ENCODE measurements at regions not wholly inside any gene's neighbourhood (a gene's known extent, or its start where the extent isn't known, plus 50 kb on each side); places are given as distances from the start of the nearest gene placed in this dataset.

DNA sequence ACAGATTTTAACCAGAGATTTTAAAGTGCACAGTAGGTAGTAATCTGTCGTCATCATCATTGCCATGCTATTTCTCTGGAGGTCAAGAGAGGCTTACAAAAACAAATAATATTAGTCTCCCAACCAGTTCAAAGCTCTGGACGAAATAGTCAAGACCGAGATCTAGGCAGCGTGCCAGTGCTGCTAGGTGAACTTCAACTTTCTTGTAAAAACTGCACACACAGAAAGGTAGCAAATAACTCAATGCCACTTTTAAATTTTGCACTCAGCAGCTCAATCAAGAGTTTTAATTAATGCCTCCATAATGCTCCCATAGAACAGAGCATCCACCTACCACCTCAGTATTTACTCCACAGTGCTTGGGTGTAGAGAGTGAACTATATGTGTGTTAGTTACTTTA is 656.8 kb downstream of the IRX1 start:
- no peak overlapping the region for H3K4me3 ChIP-seq
- H3K9me2 ChIP-seq (ENCODE audit: insufficient read depth): peaks cover 25% of the 10 kb centered on the region
- Mint-ChIP-seq H3K9me3 (no peaks in the 10 kb centered on the region; the same call in 2 of the 3 replicates), H3K36me3 (ENCODE audit: low read depth) (no peaks in the 10 kb centered on the region), H3K4me3 (no peak overlapping the region), H3K27ac (no peak overlapping the region), H3K4me1 (no peaks in the 10 kb centered on the region; the same call in 2 of the 3 replicates), H3K27me3 (ENCODE audit: insufficient read depth, low read depth, poor library complexity) (no peaks in the 10 kb centered on the region)
- DNase-seq (ENCODE audit: low spot score) (no peak), ATAC-seq (no peak)
- H3F3A ChIP-seq (replicated peaks; ENCODE audit: low read depth): no peaks in the 10 kb centered on the region
- H3K36me3 ChIP-seq (ENCODE audit: insufficient read depth): no peaks in the 10 kb centered on the region
- H4K20me1 ChIP-seq (replicated peaks; ENCODE audit: insufficient read depth): no peaks in the 10 kb centered on the region
- no peak overlapping the region for H3K27ac ChIP-seq (ENCODE audit: low read depth)
- no peaks in the 10 kb centered on the region for H3K27me3 ChIP-seq (ENCODE audit: insufficient read depth)
- TF ChIP-seq ZNF331 (CRISPR knock-in tag; IDR thresholded peaks at IDR 0.05; ENCODE audit: low read depth): no peak
- no peak for TF ChIP-seq CREB1 (CRISPR knock-in tag; IDR thresholded peaks at IDR 0.05; ENCODE audit: low read depth)
- H3K4me1 ChIP-seq (ENCODE audit: insufficient read depth): no peaks in the 10 kb centered on the region
- no peaks in the 10 kb centered on the region for H3K79me2 ChIP-seq (replicated peaks; ENCODE audit: insufficient read depth)
- no peak overlapping the region for H3K4me2 ChIP-seq
- no peak overlapping the region for H2AFZ ChIP-seq

DNA sequence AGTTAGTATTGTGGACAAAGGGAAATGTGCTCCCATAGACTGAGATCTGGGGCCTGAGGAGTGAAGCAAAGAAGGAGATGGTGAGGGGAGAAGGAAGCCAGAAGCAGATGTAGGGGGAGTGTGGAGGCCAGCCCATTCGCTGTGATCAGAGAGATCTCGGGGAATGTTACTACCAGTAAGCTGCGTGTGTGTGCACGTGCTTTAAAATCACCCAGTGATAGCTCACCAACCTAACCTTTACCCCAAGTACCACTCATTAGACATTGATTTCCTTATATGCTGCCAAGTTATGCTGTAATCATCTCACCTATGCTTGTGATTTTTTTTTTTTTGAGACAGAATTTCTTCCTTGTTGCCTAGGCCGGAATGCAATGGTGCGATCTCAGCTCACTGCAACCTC is 659.1 kb downstream of the IRX1 start:
- H3K4me1 ChIP-seq (ENCODE audit: insufficient read depth): no peaks in the 10 kb centered on the region
- H3K27ac Mint-ChIP-seq: no peak overlapping the region
- no peak overlapping the region for H3K4me3 Mint-ChIP-seq
- no peaks in the 10 kb centered on the region for H4K20me1 ChIP-seq (replicated peaks; ENCODE audit: insufficient read depth)
- ATAC-seq: no peak
- peaks cover 25% of the 10 kb centered on the region for H3K9me2 ChIP-seq (ENCODE audit: insufficient read depth)
- H3K27ac ChIP-seq (ENCODE audit: low read depth): no peak overlapping the region
- 0 out of 2 replicates have a peak overlapping the region, but pooled peaks have one; percentile 10 for H2AFZ ChIP-seq
- no peaks in the 10 kb centered on the region for H3K79me2 ChIP-seq (replicated peaks; ENCODE audit: insufficient read depth)
- H3K36me3 Mint-ChIP-seq (ENCODE audit: low read depth): no peaks in the 10 kb centered on the region
- no peak overlapping the region for H3K4me2 ChIP-seq
- H3K27me3 Mint-ChIP-seq (ENCODE audit: insufficient read depth, low read depth, poor library complexity): peaks cover 2% of the 10 kb centered on the region
- H3K27me3 ChIP-seq (ENCODE audit: insufficient read depth): no peaks in the 10 kb centered on the region
- TF ChIP-seq, protein P1, sequence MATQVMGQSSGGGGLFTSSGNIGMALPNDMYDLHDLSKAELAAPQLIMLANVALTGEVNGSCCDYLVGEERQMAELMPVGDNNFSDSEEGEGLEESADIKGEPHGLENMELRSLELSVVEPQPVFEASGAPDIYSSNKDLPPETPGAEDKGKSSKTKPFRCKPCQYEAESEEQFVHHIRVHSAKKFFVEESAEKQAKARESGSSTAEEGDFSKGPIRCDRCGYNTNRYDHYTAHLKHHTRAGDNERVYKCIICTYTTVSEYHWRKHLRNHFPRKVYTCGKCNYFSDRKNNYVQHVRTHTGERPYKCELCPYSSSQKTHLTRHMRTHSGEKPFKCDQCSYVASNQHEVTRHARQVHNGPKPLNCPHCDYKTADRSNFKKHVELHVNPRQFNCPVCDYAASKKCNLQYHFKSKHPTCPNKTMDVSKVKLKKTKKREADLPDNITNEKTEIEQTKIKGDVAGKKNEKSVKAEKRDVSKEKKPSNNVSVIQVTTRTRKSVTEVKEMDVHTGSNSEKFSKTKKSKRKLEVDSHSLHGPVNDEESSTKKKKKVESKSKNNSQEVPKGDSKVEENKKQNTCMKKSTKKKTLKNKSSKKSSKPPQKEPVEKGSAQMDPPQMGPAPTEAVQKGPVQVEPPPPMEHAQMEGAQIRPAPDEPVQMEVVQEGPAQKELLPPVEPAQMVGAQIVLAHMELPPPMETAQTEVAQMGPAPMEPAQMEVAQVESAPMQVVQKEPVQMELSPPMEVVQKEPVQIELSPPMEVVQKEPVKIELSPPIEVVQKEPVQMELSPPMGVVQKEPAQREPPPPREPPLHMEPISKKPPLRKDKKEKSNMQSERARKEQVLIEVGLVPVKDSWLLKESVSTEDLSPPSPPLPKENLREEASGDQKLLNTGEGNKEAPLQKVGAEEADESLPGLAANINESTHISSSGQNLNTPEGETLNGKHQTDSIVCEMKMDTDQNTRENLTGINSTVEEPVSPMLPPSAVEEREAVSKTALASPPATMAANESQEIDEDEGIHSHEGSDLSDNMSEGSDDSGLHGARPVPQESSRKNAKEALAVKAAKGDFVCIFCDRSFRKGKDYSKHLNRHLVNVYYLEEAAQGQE (IDR thresholded peaks at IDR 0.05; ENCODE audit: unreplicated experiment): no peak
- TF ChIP-seq, protein P2, sequence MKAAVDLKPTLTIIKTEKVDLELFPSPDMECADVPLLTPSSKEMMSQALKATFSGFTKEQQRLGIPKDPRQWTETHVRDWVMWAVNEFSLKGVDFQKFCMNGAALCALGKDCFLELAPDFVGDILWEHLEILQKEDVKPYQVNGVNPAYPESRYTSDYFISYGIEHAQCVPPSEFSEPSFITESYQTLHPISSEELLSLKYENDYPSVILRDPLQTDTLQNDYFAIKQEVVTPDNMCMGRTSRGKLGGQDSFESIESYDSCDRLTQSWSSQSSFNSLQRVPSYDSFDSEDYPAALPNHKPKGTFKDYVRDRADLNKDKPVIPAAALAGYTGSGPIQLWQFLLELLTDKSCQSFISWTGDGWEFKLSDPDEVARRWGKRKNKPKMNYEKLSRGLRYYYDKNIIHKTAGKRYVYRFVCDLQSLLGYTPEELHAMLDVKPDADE (IDR thresholded peaks at IDR 0.05): no peak
- no peak for TF ChIP-seq ZNF114 (CRISPR knock-in tag; IDR thresholded peaks at IDR 0.05)
- no peak for TF ChIP-seq ZNF331 (CRISPR knock-in tag; IDR thresholded peaks at IDR 0.05; ENCODE audit: low read depth)
- no peak for DNase-seq (ENCODE audit: low spot score)
- H3K4me3 ChIP-seq: no peak overlapping the region
- no peaks in the 10 kb centered on the region for H3F3A ChIP-seq (replicated peaks; ENCODE audit: low read depth)
- peaks cover 8% of the 10 kb centered on the region for H3K4me1 Mint-ChIP-seq
- no peaks in the 10 kb centered on the region; the same call in 1 of the 3 replicates for H3K9me3 Mint-ChIP-seq
- no peaks in the 10 kb centered on the region for H3K36me3 ChIP-seq (ENCODE audit: insufficient read depth)

- no peak for ATAC-seq
- H3K27ac ChIP-seq (ENCODE audit: low read depth): no peak overlapping the region
- H3K36me3 Mint-ChIP-seq (ENCODE audit: low read depth): no peaks in the 10 kb centered on the region
Observed at GRCh38 chr5:4255441-4255840, 659.8 kb downstream of the IRX1 start.

More at GRCh38 chr5:4255441-4255840, 659.8 kb downstream of the IRX1 start:
- Histone ChIP-seq H3K36me3 (ENCODE audit: insufficient read depth) (no peaks in the 10 kb centered on the region), H3K79me2 (replicated peaks; ENCODE audit: insufficient read depth) (no peaks in the 10 kb centered on the region), H4K20me1 (replicated peaks; ENCODE audit: insufficient read depth) (no peaks in the 10 kb centered on the region), H3K4me1 (ENCODE audit: insufficient read depth) (no peaks in the 10 kb centered on the region), H3K4me2 (no peak overlapping the region), H3K27me3 (ENCODE audit: insufficient read depth) (no peaks in the 10 kb centered on the region), H3F3A (replicated peaks; ENCODE audit: low read depth) (no peaks in the 10 kb centered on the region), H3K9me2 (ENCODE audit: insufficient read depth) (peaks cover 25% of the 10 kb centered on the region), H2AFZ (no peak overlapping the region), H3K4me3 (no peak overlapping the region)
- DNase-seq (ENCODE audit: low spot score): no peak
- peaks cover 8% of the 10 kb centered on the region for H3K4me1 Mint-ChIP-seq
- TF ChIP-seq CREB1 (CRISPR knock-in tag; IDR thresholded peaks at IDR 0.05; ENCODE audit: low read depth) (no peak), JUNB (IDR thresholded peaks at IDR 0.05; ENCODE audit: unreplicated experiment) (no peak), ZNF331 (CRISPR knock-in tag; IDR thresholded peaks at IDR 0.05; ENCODE audit: low read depth) (no peak), ZNF114 (CRISPR knock-in tag; IDR thresholded peaks at IDR 0.05) (no peak), EZH2 (IDR thresholded peaks at IDR 0.05; ENCODE audit: low read depth, unreplicated experiment) (no peak), STAT1 (IDR thresholded peaks at IDR 0.05; ENCODE audit: unreplicated experiment) (no peak)
- TF ChIP-seq, protein P3, sequence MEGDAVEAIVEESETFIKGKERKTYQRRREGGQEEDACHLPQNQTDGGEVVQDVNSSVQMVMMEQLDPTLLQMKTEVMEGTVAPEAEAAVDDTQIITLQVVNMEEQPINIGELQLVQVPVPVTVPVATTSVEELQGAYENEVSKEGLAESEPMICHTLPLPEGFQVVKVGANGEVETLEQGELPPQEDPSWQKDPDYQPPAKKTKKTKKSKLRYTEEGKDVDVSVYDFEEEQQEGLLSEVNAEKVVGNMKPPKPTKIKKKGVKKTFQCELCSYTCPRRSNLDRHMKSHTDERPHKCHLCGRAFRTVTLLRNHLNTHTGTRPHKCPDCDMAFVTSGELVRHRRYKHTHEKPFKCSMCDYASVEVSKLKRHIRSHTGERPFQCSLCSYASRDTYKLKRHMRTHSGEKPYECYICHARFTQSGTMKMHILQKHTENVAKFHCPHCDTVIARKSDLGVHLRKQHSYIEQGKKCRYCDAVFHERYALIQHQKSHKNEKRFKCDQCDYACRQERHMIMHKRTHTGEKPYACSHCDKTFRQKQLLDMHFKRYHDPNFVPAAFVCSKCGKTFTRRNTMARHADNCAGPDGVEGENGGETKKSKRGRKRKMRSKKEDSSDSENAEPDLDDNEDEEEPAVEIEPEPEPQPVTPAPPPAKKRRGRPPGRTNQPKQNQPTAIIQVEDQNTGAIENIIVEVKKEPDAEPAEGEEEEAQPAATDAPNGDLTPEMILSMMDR (conservative IDR thresholded peaks at IDR 0.05; ENCODE audit: low read depth in 2 of 2): no peak
- TF ChIP-seq, protein P2 (IDR thresholded peaks at IDR 0.05): no peak
- no peak overlapping the region for H3K4me3 Mint-ChIP-seq
- no peaks in the 10 kb centered on the region; the same call in 1 of the 3 replicates for H3K9me3 Mint-ChIP-seq
- no peak overlapping the region for H3K27ac Mint-ChIP-seq
- peaks cover 2% of the 10 kb centered on the region for H3K27me3 Mint-ChIP-seq (ENCODE audit: insufficient read depth, low read depth, poor library complexity)

Data from GM23338 (cell line).